WTC11 (cell line): ENCODE measurements at regions not wholly inside any gene's neighbourhood (a gene's known extent, or its start where the extent isn't known, plus 50 kb on each side); places are given as distances from the start of the nearest gene placed in this dataset.

Source experiments
- ATAC-seq: fragments of 200-7000 bp; cut with Tn5 transposase; 2 replicates; pipeline ENCODE4 v1.10.0; 2021; ENCODE audit warnings: mild to moderate bottlenecking, moderate library complexity
- CTCF ChIA-PET: fragments of 300-600 bp; sonication (Branson Sonifier 250); formaldehyde crosslinking; loops from one replicate; lab custom pipeline; 2021; ENCODE audit warnings: antibody characterized with exemption; lab: Charles Lee
- POLR2A ChIA-PET: fragments of 350-600 bp; sonication (Branson Sonifier 250); formaldehyde crosslinking; loops from one replicate; lab custom pipeline; 2021; ENCODE audit warnings: antibody characterized with exemption; lab: Charles Lee
- DNase-seq: peaks from one replicate; pipeline ENCODE4 v3.0.0; 2021; ENCODE audit warnings: low spot score
- H3K27ac Mint-ChIP-seq: 2 replicates; pipeline ENCODE4 v1.8.0; 2021; ENCODE audit warnings: mixed read lengths
- H3K27me3 Mint-ChIP-seq: 2 replicates; pipeline ENCODE4 v1.8.0; 2021; ENCODE audit warnings: low read depth, mild to moderate bottlenecking, moderate library complexity, mixed read lengths
- H3K36me3 Mint-ChIP-seq: 2 replicates; pipeline ENCODE4 v1.8.0; 2021; ENCODE audit warnings: mixed read lengths
- H3K4me1 Mint-ChIP-seq: 2 replicates; pipeline ENCODE4 v1.8.0; 2022; ENCODE audit warnings: mixed read lengths
- H3K4me3 Mint-ChIP-seq: 2 replicates; pipeline ENCODE4 v1.8.0; 2021; ENCODE audit warnings: mild to moderate bottlenecking, moderate library complexity, mixed read lengths
- H3K9me3 Mint-ChIP-seq: 2 replicates; pipeline ENCODE4 v1.8.0; 2021; ENCODE audit warnings: mixed read lengths
- AR ChIP-seq: fragments of 250-450 bp; sonication (Bioruptor Pico); IDR thresholded peaks from 2 replicates; pipeline ENCODE4 v1.9.0; 2021; ENCODE audit warnings: mild to moderate bottlenecking
- ATF1 ChIP-seq: sonication (generic); formaldehyde crosslinking; IDR thresholded peaks from 2 replicates; pipeline ENCODE4 v1.8.1; 2023; ENCODE audit warnings: mild to moderate bottlenecking, moderate library complexity, missing genetic modification reagents
- CREB1 ChIP-seq: sonication (generic); formaldehyde crosslinking; IDR thresholded peaks from 2 replicates; pipeline ENCODE4 v1.8.0; 2023; ENCODE audit warnings: mild to moderate bottlenecking, missing genetic modification reagents
- ESRRA ChIP-seq: sonication (generic); formaldehyde crosslinking; IDR thresholded peaks from 2 replicates; pipeline ENCODE4 v1.8.1; 2022; ENCODE audit warnings: mild to moderate bottlenecking, missing genetic modification reagents, borderline replicate concordance
- FOXK1 ChIP-seq: sonication (generic); formaldehyde crosslinking; IDR thresholded peaks from 2 replicates; pipeline ENCODE4 v1.8.0; 2022; ENCODE audit warnings: mild to moderate bottlenecking, moderate library complexity, missing genetic modification reagents
- HMGA2 ChIP-seq: fragments of 250-450 bp; sonication (Bioruptor Pico); IDR thresholded peaks from 2 replicates; pipeline ENCODE4 v1.4.0; 2021; ENCODE audit warnings: mild to moderate bottlenecking, moderate library complexity
- JAZF1 ChIP-seq: fragments of 250-450 bp; sonication (Bioruptor Pico); IDR thresholded peaks from 2 replicates; pipeline ENCODE4 v1.9.0; 2021; ENCODE audit warnings: moderate library complexity, mild to moderate bottlenecking, inconsistent platforms
- JUN ChIP-seq: sonication (generic); formaldehyde crosslinking; IDR thresholded peaks from 2 replicates; pipeline ENCODE4 v1.8.0; 2023; ENCODE audit warnings: mild to moderate bottlenecking, missing genetic modification reagents
- NFATC4 ChIP-seq: fragments of 250-450 bp; sonication (Bioruptor Pico); IDR thresholded peaks from 2 replicates; pipeline ENCODE4 v1.9.0; 2021; ENCODE audit warnings: mild to moderate bottlenecking
- NR1H2 ChIP-seq: sonication (generic); formaldehyde crosslinking; IDR thresholded peaks from 2 replicates; pipeline ENCODE4 v1.9.0; 2021; ENCODE audit warnings: mild to moderate bottlenecking, moderate library complexity, missing genetic modification reagents
- TCF7 ChIP-seq: sonication (generic); formaldehyde crosslinking; IDR thresholded peaks from 2 replicates; pipeline ENCODE4 v1.8.0; 2022; ENCODE audit warnings: mild to moderate bottlenecking, low read depth, missing genetic modification reagents, moderate library complexity
- ZNF121 ChIP-seq: sonication (generic); formaldehyde crosslinking; IDR thresholded peaks from 2 replicates; pipeline ENCODE4 v1.8.0; 2023; ENCODE audit warnings: missing genetic modification reagents
- ZNF532 ChIP-seq: fragments of 250-450 bp; sonication (Bioruptor Pico); IDR thresholded peaks from 2 replicates; pipeline ENCODE4 v1.9.0; 2021; ENCODE audit warnings: mild to moderate bottlenecking, borderline replicate concordance
- TF ChIP-seq, protein P1 (sequence below): sonication (generic); formaldehyde crosslinking; IDR thresholded peaks from 2 replicates; pipeline ENCODE4 v1.8.1; 2022; ENCODE audit warnings: missing genetic modification reagents, borderline replicate concordance
- TF ChIP-seq, protein P2 (sequence below): sonication (generic); formaldehyde crosslinking; conservative IDR thresholded peaks from 2 replicates; pipeline ENCODE4 v1.8.1; 2022; ENCODE audit warnings: mild to moderate bottlenecking, missing genetic modification reagents
- TF ChIP-seq, protein P3 (sequence below): fragments of 250-450 bp; sonication (Bioruptor Pico); IDR thresholded peaks from 2 replicates; pipeline ENCODE4 v1.9.0; 2021; ENCODE audit warnings: mild to moderate bottlenecking
- TF ChIP-seq, protein P4 (sequence below): fragments of 250-450 bp; sonication (Bioruptor Pico); IDR thresholded peaks from 2 replicates; pipeline ENCODE4 v1.8.0; 2021; ENCODE audit warnings: mild to moderate bottlenecking
- TF ChIP-seq, protein P5 (sequence below): sonication (generic); formaldehyde crosslinking; IDR thresholded peaks from 2 replicates; pipeline ENCODE4 v1.8.1; 2022; ENCODE audit warnings: low read depth, missing genetic modification reagents, borderline replicate concordance

DNA sequence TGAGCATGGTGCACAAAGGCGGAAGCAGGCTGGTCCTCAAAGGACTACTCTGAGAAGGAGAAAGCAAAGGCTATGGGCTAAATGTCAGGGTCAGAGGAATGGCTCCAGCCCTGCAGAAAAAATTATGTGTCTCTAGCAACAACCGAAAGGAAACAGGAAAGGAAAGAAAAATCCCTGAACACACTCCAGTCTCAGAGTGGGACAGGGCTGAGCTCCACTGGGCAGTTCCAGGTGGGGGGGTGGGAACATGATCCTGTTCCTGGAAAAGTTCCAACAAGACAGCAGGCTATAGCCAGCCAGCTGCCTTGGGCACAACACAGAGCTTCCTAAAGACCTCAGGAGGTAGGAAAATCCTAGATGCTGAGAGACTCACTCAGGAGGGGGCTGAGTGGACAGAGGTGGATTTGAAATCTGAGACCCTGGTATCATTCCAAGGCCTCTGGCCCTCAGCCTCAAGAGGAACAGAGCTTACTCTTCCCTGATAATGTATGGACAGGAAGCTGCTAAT, 1088.2 kb downstream of the TBC1D22A start:
- ChIA-PET CTCF (interaction anchor here (0.8 kb wide), 1 partner anchor 13 kb away, joined by 3 read pairs; no protein-coding TSS in a partner anchor), POLR2A (no interaction called here)
- Mint-ChIP-seq H3K27me3 (peaks cover 4% of the 10 kb centered on the region; the same call in 1 of the 2 replicates), H3K27ac (no peak overlapping the region), H3K4me3 (no peak overlapping the region), H3K4me1 (peaks cover 5% of the 10 kb centered on the region; the same call in 1 of the 2 replicates), H3K36me3 (no peaks in the 10 kb centered on the region), H3K9me3 (peaks cover 5% of the 10 kb centered on the region)
- TF ChIP-seq JAZF1 (CRISPR knock-in tag) (no peak), NFATC4 (CRISPR knock-in tag) (no peak), TCF7 (CRISPR knock-in tag) (no peak), NR1H2 (CRISPR knock-in tag) (no peak)
- TF ChIP-seq, protein P1, sequence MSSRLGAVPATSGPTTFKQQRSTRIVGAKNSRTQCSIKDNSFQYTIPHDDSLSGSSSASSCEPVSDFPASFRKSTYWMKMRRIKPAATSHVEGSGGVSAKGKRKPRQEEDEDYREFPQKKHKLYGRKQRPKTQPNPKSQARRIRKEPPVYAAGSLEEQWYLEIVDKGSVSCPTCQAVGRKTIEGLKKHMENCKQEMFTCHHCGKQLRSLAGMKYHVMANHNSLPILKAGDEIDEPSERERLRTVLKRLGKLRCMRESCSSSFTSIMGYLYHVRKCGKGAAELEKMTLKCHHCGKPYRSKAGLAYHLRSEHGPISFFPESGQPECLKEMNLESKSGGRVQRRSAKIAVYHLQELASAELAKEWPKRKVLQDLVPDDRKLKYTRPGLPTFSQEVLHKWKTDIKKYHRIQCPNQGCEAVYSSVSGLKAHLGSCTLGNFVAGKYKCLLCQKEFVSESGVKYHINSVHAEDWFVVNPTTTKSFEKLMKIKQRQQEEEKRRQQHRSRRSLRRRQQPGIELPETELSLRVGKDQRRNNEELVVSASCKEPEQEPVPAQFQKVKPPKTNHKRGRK (CRISPR knock-in tag): no peak
- ATAC-seq (no peak; the same call in 1 of the 2 replicates), DNase-seq (no peak)

DNA sequence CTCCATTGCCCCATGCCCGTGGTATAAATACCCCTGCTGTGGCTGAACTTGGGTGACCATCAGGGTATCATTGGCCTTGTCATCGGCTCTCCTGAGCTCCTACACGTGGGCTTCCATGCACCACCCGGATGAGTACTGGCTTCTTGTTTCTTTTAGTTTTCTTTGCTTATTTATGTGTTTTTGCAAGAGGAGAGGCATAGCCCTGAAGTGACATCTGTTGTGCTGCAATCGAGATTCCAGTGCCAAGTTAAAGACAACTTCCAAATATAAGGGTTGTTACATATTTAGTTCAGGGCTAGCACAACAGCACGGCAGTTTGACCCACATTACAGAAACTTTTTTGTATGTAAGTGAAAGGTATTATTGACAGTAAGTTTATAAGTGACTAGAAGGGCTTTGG, 1087.1 kb downstream of the TBC1D22A start:
- Mint-ChIP-seq H3K4me3 (no peak overlapping the region), H3K36me3 (no peaks in the 10 kb centered on the region), H3K4me1 (peaks cover 5% of the 10 kb centered on the region; the same call in 1 of the 2 replicates), H3K9me3 (peaks cover 5% of the 10 kb centered on the region), H3K27me3 (peaks cover 4% of the 10 kb centered on the region; the same call in 1 of the 2 replicates), H3K27ac (no peak overlapping the region)
- ChIA-PET CTCF (no interaction called here), POLR2A (no interaction called here)
- ATAC-seq (no peak), DNase-seq (no peak)
- TF ChIP-seq, protein P2, sequence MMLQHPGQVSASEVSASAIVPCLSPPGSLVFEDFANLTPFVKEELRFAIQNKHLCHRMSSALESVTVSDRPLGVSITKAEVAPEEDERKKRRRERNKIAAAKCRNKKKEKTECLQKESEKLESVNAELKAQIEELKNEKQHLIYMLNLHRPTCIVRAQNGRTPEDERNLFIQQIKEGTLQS: no peak
- TF ChIP-seq ATF1 (CRISPR knock-in tag) (no peak), JUN (CRISPR knock-in tag) (no peak), FOXK1 (CRISPR knock-in tag) (no peak), ZNF532 (no peak), HMGA2 (CRISPR knock-in tag) (no peak), ZNF121 (CRISPR knock-in tag) (no peak), AR (CRISPR knock-in tag) (no peak), CREB1 (no peak), ESRRA (CRISPR knock-in tag) (no peak)
- TF ChIP-seq, protein P3, sequence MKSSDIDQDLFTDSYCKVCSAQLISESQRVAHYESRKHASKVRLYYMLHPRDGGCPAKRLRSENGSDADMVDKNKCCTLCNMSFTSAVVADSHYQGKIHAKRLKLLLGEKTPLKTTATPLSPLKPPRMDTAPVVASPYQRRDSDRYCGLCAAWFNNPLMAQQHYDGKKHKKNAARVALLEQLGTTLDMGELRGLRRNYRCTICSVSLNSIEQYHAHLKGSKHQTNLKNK: no peak
- TF ChIP-seq, protein P4, sequence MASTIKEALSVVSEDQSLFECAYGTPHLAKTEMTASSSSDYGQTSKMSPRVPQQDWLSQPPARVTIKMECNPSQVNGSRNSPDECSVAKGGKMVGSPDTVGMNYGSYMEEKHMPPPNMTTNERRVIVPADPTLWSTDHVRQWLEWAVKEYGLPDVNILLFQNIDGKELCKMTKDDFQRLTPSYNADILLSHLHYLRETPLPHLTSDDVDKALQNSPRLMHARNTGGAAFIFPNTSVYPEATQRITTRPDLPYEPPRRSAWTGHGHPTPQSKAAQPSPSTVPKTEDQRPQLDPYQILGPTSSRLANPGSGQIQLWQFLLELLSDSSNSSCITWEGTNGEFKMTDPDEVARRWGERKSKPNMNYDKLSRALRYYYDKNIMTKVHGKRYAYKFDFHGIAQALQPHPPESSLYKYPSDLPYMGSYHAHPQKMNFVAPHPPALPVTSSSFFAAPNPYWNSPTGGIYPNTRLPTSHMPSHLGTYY (CRISPR knock-in tag): no peak
- TF ChIP-seq, protein P5, sequence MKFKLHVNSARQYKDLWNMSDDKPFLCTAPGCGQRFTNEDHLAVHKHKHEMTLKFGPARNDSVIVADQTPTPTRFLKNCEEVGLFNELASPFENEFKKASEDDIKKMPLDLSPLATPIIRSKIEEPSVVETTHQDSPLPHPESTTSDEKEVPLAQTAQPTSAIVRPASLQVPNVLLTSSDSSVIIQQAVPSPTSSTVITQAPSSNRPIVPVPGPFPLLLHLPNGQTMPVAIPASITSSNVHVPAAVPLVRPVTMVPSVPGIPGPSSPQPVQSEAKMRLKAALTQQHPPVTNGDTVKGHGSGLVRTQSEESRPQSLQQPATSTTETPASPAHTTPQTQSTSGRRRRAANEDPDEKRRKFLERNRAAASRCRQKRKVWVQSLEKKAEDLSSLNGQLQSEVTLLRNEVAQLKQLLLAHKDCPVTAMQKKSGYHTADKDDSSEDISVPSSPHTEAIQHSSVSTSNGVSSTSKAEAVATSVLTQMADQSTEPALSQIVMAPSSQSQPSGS (CRISPR knock-in tag): no peak
- TF ChIP-seq, protein P1 (CRISPR knock-in tag): no peak
